A204.1 (cell line): ENCODE measurements at regions not wholly inside any gene's neighbourhood (a gene's known extent, or its start where the extent isn't known, plus 50 kb on each side); places are given as distances from the start of the nearest gene placed in this dataset.

ENCODE experiments used
- FAIRE-seq: peaks from 2 replicates; lab custom pipeline; 2012; peaks lifted over from hg19 to GRCh38; lab: Jason Lieb, UNC

DNA sequence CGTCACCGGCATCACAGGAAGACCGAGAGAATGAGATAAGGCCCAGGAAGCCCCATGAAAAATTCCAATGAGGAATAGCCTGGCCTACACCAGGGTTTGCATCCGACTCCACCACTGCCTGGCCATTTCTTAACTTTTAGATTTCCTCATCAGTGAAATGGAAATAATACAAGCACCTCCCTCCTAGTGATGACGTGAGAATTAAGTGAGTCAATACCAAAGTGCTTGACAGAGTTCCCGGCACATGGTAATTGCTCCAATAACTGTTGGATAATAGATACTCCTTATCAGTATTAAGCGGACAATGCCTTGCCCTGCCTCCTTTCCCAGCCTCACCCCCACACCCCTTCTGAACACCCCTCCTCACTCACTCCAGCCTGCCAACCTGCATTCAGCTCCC, 105.4 kb downstream of the TLE3 start:
- no peak for FAIRE-seq

DNA sequence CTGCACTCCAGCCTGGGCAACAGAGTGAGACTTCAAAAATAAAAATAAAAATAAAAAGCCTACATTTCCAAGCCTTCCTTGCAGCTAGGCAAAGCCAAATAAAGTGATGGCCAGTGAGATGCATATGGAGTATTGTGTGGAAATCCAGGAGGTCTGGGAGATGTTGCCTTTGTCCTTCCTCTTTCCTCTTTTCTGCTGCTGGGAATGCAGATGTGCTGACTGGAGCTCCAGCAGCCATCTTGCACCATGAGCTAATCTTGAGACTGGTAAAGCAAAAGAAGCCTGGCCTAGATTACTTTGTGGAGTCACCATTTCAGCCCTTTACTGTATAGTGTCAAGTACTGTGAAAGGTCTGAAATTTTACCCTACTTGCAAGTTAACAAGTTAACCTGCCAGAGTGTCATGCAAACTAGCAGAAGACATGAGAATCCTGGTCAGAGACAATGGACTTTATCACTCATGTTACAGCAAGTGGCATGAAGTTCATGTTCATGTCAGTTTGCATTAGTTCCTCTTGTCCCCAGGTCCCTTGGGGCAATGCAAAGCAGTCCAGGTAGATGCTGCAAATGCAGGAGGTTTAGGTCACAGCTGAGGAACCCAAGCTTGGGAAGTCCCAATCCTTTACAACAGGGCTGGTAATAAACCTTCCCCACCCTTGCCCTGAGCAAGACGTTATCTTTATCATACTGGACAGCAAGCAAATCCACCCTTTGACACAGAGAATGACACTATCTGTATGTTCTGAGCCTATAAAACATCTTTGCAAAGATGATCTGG, 103.1 kb downstream of the TLE3 start:
- no peak for FAIRE-seq

DNA sequence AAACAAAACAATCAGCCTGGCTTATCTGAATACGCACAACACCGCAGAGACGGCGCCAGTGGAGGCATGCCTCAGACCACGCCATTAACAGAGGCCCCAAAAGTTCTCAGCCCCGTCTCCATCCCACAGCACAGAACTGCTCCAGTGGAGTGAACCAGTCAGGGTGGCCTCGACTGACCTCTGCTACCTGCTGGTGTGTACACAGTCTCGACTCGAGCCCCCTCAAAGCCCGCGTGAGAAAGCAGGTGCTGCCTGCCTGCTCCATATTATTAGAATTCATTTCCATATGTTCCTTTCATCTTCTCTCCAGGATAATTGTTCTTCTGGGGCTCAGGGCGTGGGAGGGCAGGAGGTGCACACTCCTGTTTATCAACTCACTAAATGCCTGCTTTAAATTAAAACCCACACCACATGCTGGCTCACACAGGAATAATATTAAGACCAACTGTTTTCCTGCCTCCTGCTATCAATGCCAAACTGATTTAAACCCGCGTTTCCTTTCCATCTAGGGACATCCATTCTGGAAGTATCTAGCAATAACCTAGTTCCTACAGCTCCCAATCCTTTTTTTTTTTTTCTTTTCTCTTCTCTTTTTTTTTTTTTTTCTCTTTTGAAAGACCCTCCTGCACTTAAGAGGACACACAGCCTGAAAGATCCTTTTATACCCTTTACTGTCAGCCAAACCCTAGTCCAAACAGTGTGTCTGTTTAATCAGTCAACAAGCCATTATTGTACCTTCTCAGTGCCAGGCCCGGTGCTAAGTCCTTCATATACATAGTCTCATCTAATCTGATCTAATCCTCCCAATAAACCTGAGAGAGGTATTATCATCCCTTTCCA, 101.2 kb downstream of the TLE3 start:
- FAIRE-seq: no peak

DNA sequence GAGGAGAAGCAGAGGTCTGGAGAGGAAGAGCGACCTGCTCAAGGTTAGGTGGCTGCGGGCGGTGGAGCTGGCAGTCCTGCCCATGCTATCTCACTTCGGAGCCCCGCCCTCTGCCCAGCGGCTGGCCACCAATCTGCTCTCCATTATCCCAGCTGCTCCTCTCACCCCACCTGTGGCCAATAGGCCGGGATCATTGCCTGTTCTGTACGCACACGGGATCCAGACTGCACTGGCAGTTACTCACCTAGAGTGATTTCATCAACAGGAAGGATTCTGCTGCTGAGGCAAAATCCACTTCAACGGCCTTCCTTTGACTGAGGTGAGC, 100.6 kb downstream of the TLE3 start:
- FAIRE-seq: no peak
